HuH-7 (cell line): ENCODE measurements at regions not wholly inside any gene's neighbourhood (a gene's known extent, or its start where the extent isn't known, plus 50 kb on each side); places are given as distances from the start of the nearest gene placed in this dataset.
"Not testable (repeated sequence)": the region's sequence is repeated elsewhere in the genome, so short reads cannot be mapped to it uniquely, and the experiment has no call there.

Experiments used
- DNase-seq: peaks from one replicate; pipeline ENCODE4 v3.0.0; 2011; ENCODE audit warnings: low spot score

- DNase-seq = no peak
These were observed 241.9 kb upstream of the ZFP64 start for GRCh38 chr20:52433326-52434040.

- DNase-seq = no peak
These were observed 241.2 kb upstream of the ZFP64 start for GRCh38 chr20:52432740-52433139.

- no peak for DNase-seq
These were observed 237.4 kb upstream of the ZFP64 start for GRCh38 chr20:52429029-52429428.

GRCh38 chr20:52427960-52428359, 236.4 kb upstream of the ZFP64 start:
- no peak for DNase-seq

- no peak for DNase-seq
These were observed 235.3 kb upstream of the ZFP64 start for GRCh38 chr20:52426856-52427255.

- no peak for DNase-seq
These were observed 234.1 kb upstream of the ZFP64 start for GRCh38 chr20:52425701-52426100.

- no peak for DNase-seq
These were observed 233.7 kb upstream of the ZFP64 start for GRCh38 chr20:52425253-52425652.

- not testable (repeated sequence) for DNase-seq
These were observed 232.9 kb upstream of the ZFP64 start for GRCh38 chr20:52424357-52424942.

GRCh38 chr20:52423536-52424140, 232.1 kb upstream of the ZFP64 start:
- DNase-seq = not testable (repeated sequence)

- DNase-seq = no peak
These were observed 231.2 kb upstream of the ZFP64 start for GRCh38 chr20:52422574-52423336.

- DNase-seq = no peak
These were observed 229.2 kb upstream of the ZFP64 start for GRCh38 chr20:52420805-52421204.

GRCh38 chr20:52419205-52419604, 227.6 kb upstream of the ZFP64 start:
- DNase-seq = no peak

GRCh38 chr20:52416953-52417352, 225.4 kb upstream of the ZFP64 start:
- no peak for DNase-seq

GRCh38 chr20:52411611-52412010, 220.0 kb upstream of the ZFP64 start:
- DNase-seq = no peak

GRCh38 chr20:52410731-52411234, 219.2 kb upstream of the ZFP64 start:
- DNase-seq = no peak

- no peak for DNase-seq
These were observed 218.6 kb upstream of the ZFP64 start for GRCh38 chr20:52410182-52410647.

- DNase-seq = no peak
These were observed 214.4 kb upstream of the ZFP64 start for GRCh38 chr20:52405986-52406385.

- DNase-seq = no peak
These were observed 213.8 kb upstream of the ZFP64 start for GRCh38 chr20:52405417-52405816.

GRCh38 chr20:52404671-52405070, 213.1 kb upstream of the ZFP64 start:
- no peak for DNase-seq

- no peak for DNase-seq
These were observed 211.4 kb upstream of the ZFP64 start for GRCh38 chr20:52402950-52403349.

GRCh38 chr20:52402514-52402913, 210.9 kb upstream of the ZFP64 start:
- DNase-seq = no peak

GRCh38 chr20:52401431-52401830, 209.9 kb upstream of the ZFP64 start:
- no peak for DNase-seq
